ENCODE measurements at regions not wholly inside any gene's neighbourhood (a gene's known extent, or its start where the extent isn't known, plus 50 kb on each side); places are given as distances from the start of the nearest gene placed in this dataset.

- Histone ChIP-seq H3K79me1 (ENCODE audit: low read depth, low read length) (no peaks in the 10 kb centered on the region), H2BK120ac (replicated peaks; ENCODE audit: low read depth, low read length) (no peak overlapping the region), H3K23me2 (ENCODE audit: low read depth, low read length) (no peaks in the 10 kb centered on the region), H3K4me2 (ENCODE audit: insufficient read depth in 1 of 2, low read depth in 2 of 2, low read length in 2 of 2) (no peak overlapping the region), H3K27me3 (replicated peaks in 1 of 4; ENCODE audit: control insufficient read depth in 3 of 4, extremely low read depth in 1 of 4, insufficient read depth in 3 of 4, low read length in 3 of 4) (no peaks in the 10 kb centered on the region), H2BK20ac (ENCODE audit: low read length) (no peak overlapping the region), H3K79me2 (ENCODE audit: control insufficient read depth in 1 of 2, insufficient read depth in 2 of 2, low read length in 2 of 2) (no peaks in the 10 kb centered on the region), H3K27ac (ENCODE audit: low read depth, low read length) (no peak overlapping the region), H2AK5ac (ENCODE audit: low read depth, low read length) (no peak overlapping the region), H3K18ac (ENCODE audit: extremely low read depth, low read length) (no peak overlapping the region), H3K9ac (replicated peaks in 1 of 4; ENCODE audit: extremely low read depth in 1 of 4, low read depth in 3 of 4, low read length in 3 of 4) (no peak overlapping the region), H3K56ac (replicated peaks; ENCODE audit: insufficient read length, low read depth, low read length) (no peak overlapping the region), H3K4ac (replicated peaks; ENCODE audit: insufficient read length, low read depth, low read length) (no peak overlapping the region), H3K23ac (ENCODE audit: insufficient read length) (no peak overlapping the region), H3K9me3 (ENCODE audit: insufficient read depth in 2 of 2, low read depth in 1 of 2, low read length in 1 of 2) (no peaks in the 10 kb centered on the region), H4K8ac (ENCODE audit: extremely low read depth, insufficient read depth, low read length) (no peak overlapping the region), H2BK12ac (ENCODE audit: low read depth, low read length) (no peak overlapping the region), H2AFZ (ENCODE audit: low read length) (no peak overlapping the region), H3K4me1 (replicated peaks in 1 of 4; ENCODE audit: control insufficient read depth in 3 of 4, insufficient read depth in 4 of 4, low read length in 3 of 4) (no peaks in the 10 kb centered on the region), H3K4me3 (ENCODE audit: extremely low read depth in 1 of 4, insufficient read depth in 2 of 4, low read depth in 3 of 4, low read length in 4 of 4) (no peak overlapping the region), H2BK15ac (ENCODE audit: low read length) (no peak overlapping the region), H3K14ac (ENCODE audit: insufficient read length) (no peak overlapping the region), H4K20me1 (replicated peaks in 1 of 2; ENCODE audit: control insufficient read depth in 1 of 2, insufficient read depth in 2 of 2, low read length in 2 of 2) (no peaks in the 10 kb centered on the region), H4K91ac (replicated peaks; ENCODE audit: insufficient read length, low read length) (no peak overlapping the region), H2BK5ac (ENCODE audit: low read depth, low read length) (no peak overlapping the region), H4K5ac (ENCODE audit: insufficient read length, low read depth, low read length) (no peak overlapping the region), H3K36me3 (ENCODE audit: control insufficient read depth in 2 of 4, insufficient read depth in 4 of 4, low read length in 3 of 4) (no peaks in the 10 kb centered on the region)
- FAIRE-seq (no peak), DNase-seq (ENCODE audit: low read depth in 1 of 2, low spot score in 2 of 2) (no peak)
- TF ChIP-seq, protein P1, sequence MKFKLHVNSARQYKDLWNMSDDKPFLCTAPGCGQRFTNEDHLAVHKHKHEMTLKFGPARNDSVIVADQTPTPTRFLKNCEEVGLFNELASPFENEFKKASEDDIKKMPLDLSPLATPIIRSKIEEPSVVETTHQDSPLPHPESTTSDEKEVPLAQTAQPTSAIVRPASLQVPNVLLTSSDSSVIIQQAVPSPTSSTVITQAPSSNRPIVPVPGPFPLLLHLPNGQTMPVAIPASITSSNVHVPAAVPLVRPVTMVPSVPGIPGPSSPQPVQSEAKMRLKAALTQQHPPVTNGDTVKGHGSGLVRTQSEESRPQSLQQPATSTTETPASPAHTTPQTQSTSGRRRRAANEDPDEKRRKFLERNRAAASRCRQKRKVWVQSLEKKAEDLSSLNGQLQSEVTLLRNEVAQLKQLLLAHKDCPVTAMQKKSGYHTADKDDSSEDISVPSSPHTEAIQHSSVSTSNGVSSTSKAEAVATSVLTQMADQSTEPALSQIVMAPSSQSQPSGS (IDR thresholded peaks at IDR 0.05; ENCODE audit: low read length): no peak
- TF ChIP-seq YY1 (IDR thresholded peaks at IDR 0.05; ENCODE audit: low read depth, low read length): no peak
- ChIA-PET CTCF (ENCODE audit: partially characterized antibody) (interaction anchor here (1.4 to 2.1 kb wide), 3 partner anchors 13 to 33 kb away, joined by 3 to 5 read pairs (median 3); no protein-coding TSS in a partner anchor), POLR2A (ENCODE audit: partially characterized antibody) (no interaction called here)
- 85% methylated on average over 6 of the region's 6 CpGs; no CpG with 5 or more reads in 1 of the 2 experiments for WGBS, 2 experiments (ENCODE audit: extremely low coverage in 1 of 2, insufficient coverage in 1 of 2, insufficient read length in 1 of 2, insufficient replicate concordance in 2 of 2, low coverage in 1 of 2, low lambda C conversion rate in 2 of 2, missing lambda C conversion rate in 1 of 2)
These were observed 293.7 kb downstream of the ARPP21 start for GRCh38 chr3:35932995-35933394.

Measured in H1 (cell line).